GM12878 (cell line): ENCODE measurements at regions not wholly inside any gene's neighbourhood (a gene's known extent, or its start where the extent isn't known, plus 50 kb on each side); places are given as distances from the start of the nearest gene placed in this dataset.
"Not testable (repeated sequence)": the region's sequence is repeated elsewhere in the genome, so short reads cannot be mapped to it uniquely, and the experiment has no call there.

Experiments
- BHLHE40 ChIP-seq, 2 experiments: fragments of 450-650 bp in 1 of 2; IDR thresholded peaks; 2 replicates each; pipeline ENCODE4 v1.6.1; 2011 to 2017; ENCODE audit warnings: low read depth in 2 of 2, borderline replicate concordance in 1 of 2, improper control_type of control experiment in 1 of 2, low read length in 1 of 2, mild to moderate bottlenecking in 1 of 2
- POLR2A ChIP-seq: IDR thresholded peaks from 2 replicates; pipeline ENCODE4 v1.6.1; 2011; ENCODE audit warnings: low read depth, mild to moderate bottlenecking, low read length

DNA sequence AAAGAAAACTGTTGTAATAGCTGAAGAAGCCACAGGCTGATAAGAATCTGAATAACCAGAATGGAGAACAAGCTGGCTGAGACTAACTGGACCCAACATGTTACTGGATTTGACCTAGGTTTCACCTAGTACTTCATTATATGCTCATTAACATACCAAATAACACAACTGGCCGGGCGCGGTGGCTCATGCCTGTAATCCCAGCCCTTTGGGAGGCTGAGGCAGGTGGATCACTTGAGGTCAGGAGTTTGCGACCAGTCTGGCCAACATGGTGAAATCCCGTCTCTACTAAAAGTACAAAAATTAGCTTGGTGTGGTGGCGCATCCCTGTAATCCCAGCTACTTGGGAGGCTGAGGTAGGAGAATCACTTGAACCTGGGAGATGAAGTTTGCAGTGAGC, 127.1 kb upstream of the FERD3L start:
- not testable (repeated sequence) for TF ChIP-seq POLR2A; BHLHE40 (IDR thresholded peaks at IDR 0.05; ENCODE audit: borderline replicate concordance in 1 of 2, low read depth in 2 of 2, low read length in 1 of 2)
